B cell (primary cell): ENCODE measurements at regions not wholly inside any gene's neighbourhood (a gene's known extent, or its start where the extent isn't known, plus 50 kb on each side); places are given as distances from the start of the nearest gene placed in this dataset.

Experiments
- ATAC-seq: fragments of 200-7000 bp; cut with Tn5 transposase; one replicate; pipeline ENCODE4 v1.10.0; 2021; ENCODE audit warnings: low read depth, mild to moderate bottlenecking, moderate number of reproducible peaks, moderate library complexity
- CTCF ChIA-PET: fragments of 350-600 bp; sonication (Branson Sonifier 250); formaldehyde crosslinking; loops from one replicate; lab custom pipeline; 2021; ENCODE audit warnings: antibody characterized with exemption, inconsistent platforms; lab: Charles Lee
- POLR2A ChIA-PET: fragments of 350-600 bp; sonication (Branson Sonifier 250); formaldehyde crosslinking; loops from one replicate; lab custom pipeline; 2021; ENCODE audit warnings: antibody characterized with exemption; lab: Charles Lee
- DNase-seq: peaks from one replicate; pipeline ENCODE4 v3.0.0; 2013
- H2AFZ ChIP-seq: 2 replicates; pipeline ENCODE4 v1.6.1; 2012; ENCODE audit warnings: mild to moderate bottlenecking, low read depth, low read length; ENCODE audit not compliant: insufficient read depth, poor library complexity, severe bottlenecking
- H3K27ac ChIP-seq, 2 donors: 1 replicate in 1 of 2; 2 replicates in 1 of 2; pipeline ENCODE4 v1.5.1; 2012 to 2013; ENCODE audit warnings: low read length in 2 of 2, mild to moderate bottlenecking in 2 of 2, moderate library complexity in 1 of 2
- H3K27me3 ChIP-seq, 4 experiments: fragments of 200-600 bp in 1 of 4; sonication (generic) in 1 of 4; replicated peaks in 1 of 4; 1 replicate in 2 of 4; 2 replicates in 2 of 4; pipeline versions ENCODE4 v1.6.1 to v1.7.0; 2013 to 2016; ENCODE audit warnings: low read length in 3 of 4, mild to moderate bottlenecking in 2 of 4, mixed read lengths in 1 of 4, moderate library complexity in 1 of 4; ENCODE audit not compliant: insufficient read depth in 4 of 4, control insufficient read depth in 3 of 4; ENCODE audit errors: control extremely low read depth in 1 of 4
- H3K36me3 ChIP-seq, 2 experiments: replicated peaks in 1 of 2; 1 replicate in 1 of 2; 2 replicates in 1 of 2; pipeline versions ENCODE4 v1.6.1 to v1.7.1; 2013; ENCODE audit warnings: low read length in 1 of 2; ENCODE audit not compliant: insufficient read depth in 2 of 2, control insufficient read depth in 1 of 2; ENCODE audit errors: control extremely low read depth in 1 of 2, extremely low read depth in 1 of 2
- H3K4me1 ChIP-seq, 2 donors: fragments of 200-600 bp in 1 of 2; sonication (generic) in 1 of 2; 1 replicate in 1 of 2; 2 replicates in 1 of 2; pipeline versions ENCODE4 v1.5.1 to v1.6.1; 2013 to 2017; ENCODE audit warnings: low read length in 2 of 2; ENCODE audit not compliant: control insufficient read depth in 2 of 2, insufficient read depth in 2 of 2
- H3K4me2 ChIP-seq: replicated peaks from 2 replicates; pipeline ENCODE3; 2012; ENCODE audit warnings: mild to moderate bottlenecking, low read depth, low read length; ENCODE audit not compliant: poor library complexity, severe bottlenecking
- H3K4me3 ChIP-seq, 5 experiments: fragments of 200-600 bp in 1 of 5; sonication (generic) in 1 of 5; 1 replicate in 3 of 5; 2 replicates in 2 of 5; pipeline versions ENCODE4 v1.5.1 to v1.7.0; 2011 to 2016; ENCODE audit warnings: low read length in 4 of 5, mild to moderate bottlenecking in 4 of 5, low read depth in 2 of 5, control low read depth in 1 of 5, moderate library complexity in 1 of 5; ENCODE audit not compliant: insufficient read depth in 1 of 5; ENCODE audit errors: control extremely low read depth in 1 of 5, extremely low read depth in 1 of 5
- H3K79me2 ChIP-seq: fragments of 200-600 bp; sonication (generic); one replicate; pipeline ENCODE4 v1.6.0; 2016; ENCODE audit warnings: low read length; ENCODE audit not compliant: control insufficient read depth, insufficient read depth
- H3K9ac ChIP-seq: fragments of 200-600 bp; sonication (generic); 2 replicates; pipeline ENCODE4 v1.6.1; 2017; ENCODE audit warnings: mild to moderate bottlenecking, low read length, moderate library complexity
- H3K9me3 ChIP-seq, 3 donors: one replicate each; pipeline versions ENCODE4 v1.6.1 to v1.7.1; 2013; ENCODE audit warnings: low read length in 2 of 3; ENCODE audit not compliant: control insufficient read depth in 2 of 3, insufficient read depth in 1 of 3; ENCODE audit errors: control extremely low read depth in 1 of 3
- H4K20me1 ChIP-seq: 2 replicates; pipeline ENCODE4 v1.6.0; 2012; ENCODE audit warnings: mild to moderate bottlenecking, low read length; ENCODE audit not compliant: insufficient read depth, control insufficient read depth, poor library complexity, severe bottlenecking
- H3K27ac Mint-ChIP-seq: one replicate; pipeline ENCODE4 v1.8.0; 2021; ENCODE audit warnings: mixed read lengths
- H3K27me3 Mint-ChIP-seq: one replicate; pipeline ENCODE4 v1.8.0; 2021; ENCODE audit warnings: mixed read lengths
- H3K4me1 Mint-ChIP-seq: one replicate; pipeline ENCODE4 v1.8.0; 2021; ENCODE audit warnings: mixed read lengths
- H3K4me3 Mint-ChIP-seq: one replicate; pipeline ENCODE4 v1.8.0; 2021; ENCODE audit warnings: mixed read lengths
- H3K9me3 Mint-ChIP-seq: one replicate; pipeline ENCODE4 v1.8.0; 2022; ENCODE audit warnings: mixed read lengths; ENCODE audit not compliant: insufficient read depth
- CTCF ChIP-seq: fragments of 200-600 bp; IDR thresholded peaks from one replicate; pipeline ENCODE4 v1.8.0; 2022; ENCODE audit warnings: antibody characterized with exemption, mild to moderate bottlenecking
- EZH2 ChIP-seq: IDR thresholded peaks from 2 replicates; pipeline ENCODE4 v1.6.1; 2012; ENCODE audit warnings: borderline replicate concordance, low read depth, mild to moderate bottlenecking, moderate library complexity, low read length; ENCODE audit not compliant: insufficient read depth, poor library complexity, severe bottlenecking
- WGBS: methylation state at CpG from one replicate; pipeline ENCODE4 v1.1.5; 2013; ENCODE audit warnings: missing lambda C conversion rate; ENCODE audit not compliant: insufficient coverage; 5-methylcytosine and 5-hydroxymethylcytosine counted together
- intact Hi-C: fragments of 100-400 bp; cut with micrococcal nuclease; formaldehyde crosslinking; loops from one replicate; pipeline ENCODE4 v1.10.0; 2022

- Histone ChIP-seq H3K9ac (no peak overlapping the region), H3K9me3 (peaks cover 0 to 39% (median 0%) of the 10 kb centered on the region in 3 donors), H3K4me1 (no peaks in the 10 kb centered on the region), H3K4me3 (no peak overlapping the region), H3K36me3 (no peaks in the 10 kb centered on the region), H2AFZ (no peak overlapping the region), H3K27ac (no peak overlapping the region), H4K20me1 (no peaks in the 10 kb centered on the region), H3K27me3 (no peaks in the 10 kb centered on the region), H3K4me2 (no peak overlapping the region), H3K79me2 (no peaks in the 10 kb centered on the region)
- ChIA-PET CTCF (no interaction called here), POLR2A (no interaction called here)
- TF ChIP-seq EZH2 (no peak), CTCF (no peak)
- ATAC-seq (no peak), DNase-seq (no peak)
- 92% methylated on average over 8 of the region's 13 CpGs for WGBS
- intact Hi-C loops = no loop called here
- Mint-ChIP-seq H3K4me3 (no peak overlapping the region), H3K27me3 (no peaks in the 10 kb centered on the region), H3K9me3 (peaks cover 7% of the 10 kb centered on the region), H3K27ac (no peak overlapping the region), H3K4me1 (no peaks in the 10 kb centered on the region)
Observed at GRCh38 chr5:2375291-2375690, 376.2 kb downstream of the IRX2 start.

GRCh38 chr5:2374703-2375102 is 376.8 kb downstream of the IRX2 start:
- no peaks in the 10 kb centered on the region for H4K20me1 ChIP-seq
- CTCF ChIA-PET = no interaction called here
- intact Hi-C loops = no loop called here
- no peak overlapping the region for H3K4me2 ChIP-seq
- H2AFZ ChIP-seq = no peak overlapping the region
- H3K9ac ChIP-seq = no peak overlapping the region
- no peaks in the 10 kb centered on the region for H3K27me3 ChIP-seq
- ATAC-seq (no peak), DNase-seq (no peak)
- TF ChIP-seq EZH2 (no peak), CTCF (no peak)
- POLR2A ChIA-PET = no interaction called here
- H3K79me2 ChIP-seq = no peaks in the 10 kb centered on the region
- H3K27ac ChIP-seq = no peak overlapping the region
- no peak overlapping the region for H3K4me3 Mint-ChIP-seq
- WGBS = 95% methylated on average over 10 of the region's 13 CpGs
- H3K27ac Mint-ChIP-seq = no peak overlapping the region
- peaks cover 0 to 39% (median 0%) of the 10 kb centered on the region in 3 donors for H3K9me3 ChIP-seq
- H3K36me3 ChIP-seq = no peaks in the 10 kb centered on the region
- no peak overlapping the region for H3K4me3 ChIP-seq
- H3K4me1 ChIP-seq = no peaks in the 10 kb centered on the region
- no peaks in the 10 kb centered on the region for H3K4me1 Mint-ChIP-seq
- peaks cover 7% of the 10 kb centered on the region for H3K9me3 Mint-ChIP-seq
- H3K27me3 Mint-ChIP-seq = no peaks in the 10 kb centered on the region
